ENCODE measurements at regions not wholly inside any gene's neighbourhood (a gene's known extent, or its start where the extent isn't known, plus 50 kb on each side); places are given as distances from the start of the nearest gene placed in this dataset.

DNA sequence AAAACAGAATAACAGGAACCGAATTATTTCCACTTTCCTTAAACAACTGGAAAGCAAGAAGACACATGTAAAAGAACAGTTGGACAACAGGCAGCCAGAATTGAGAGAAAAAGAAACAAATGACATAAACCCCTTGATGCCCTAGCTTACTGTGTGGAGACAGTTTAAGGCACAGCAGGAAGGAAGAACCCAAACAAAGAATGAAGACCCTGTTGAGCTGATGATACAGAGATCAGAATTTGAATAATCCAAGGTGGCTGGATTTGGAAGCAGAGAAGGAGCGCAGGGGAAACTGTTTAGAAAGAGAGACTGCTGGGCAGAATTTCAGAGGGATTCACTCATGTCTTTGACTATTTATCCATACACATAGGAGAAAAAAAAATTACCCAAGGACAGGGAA lies 316.3 kb upstream of the POU5F2 start:
- TF ChIP-seq, protein P1, sequence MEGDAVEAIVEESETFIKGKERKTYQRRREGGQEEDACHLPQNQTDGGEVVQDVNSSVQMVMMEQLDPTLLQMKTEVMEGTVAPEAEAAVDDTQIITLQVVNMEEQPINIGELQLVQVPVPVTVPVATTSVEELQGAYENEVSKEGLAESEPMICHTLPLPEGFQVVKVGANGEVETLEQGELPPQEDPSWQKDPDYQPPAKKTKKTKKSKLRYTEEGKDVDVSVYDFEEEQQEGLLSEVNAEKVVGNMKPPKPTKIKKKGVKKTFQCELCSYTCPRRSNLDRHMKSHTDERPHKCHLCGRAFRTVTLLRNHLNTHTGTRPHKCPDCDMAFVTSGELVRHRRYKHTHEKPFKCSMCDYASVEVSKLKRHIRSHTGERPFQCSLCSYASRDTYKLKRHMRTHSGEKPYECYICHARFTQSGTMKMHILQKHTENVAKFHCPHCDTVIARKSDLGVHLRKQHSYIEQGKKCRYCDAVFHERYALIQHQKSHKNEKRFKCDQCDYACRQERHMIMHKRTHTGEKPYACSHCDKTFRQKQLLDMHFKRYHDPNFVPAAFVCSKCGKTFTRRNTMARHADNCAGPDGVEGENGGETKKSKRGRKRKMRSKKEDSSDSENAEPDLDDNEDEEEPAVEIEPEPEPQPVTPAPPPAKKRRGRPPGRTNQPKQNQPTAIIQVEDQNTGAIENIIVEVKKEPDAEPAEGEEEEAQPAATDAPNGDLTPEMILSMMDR (conservative IDR thresholded peaks at IDR 0.05; ENCODE audit: low read length), result no peak
- TF ChIP-seq EZH2phosphoT487 (IDR thresholded peaks at IDR 0.05; ENCODE audit: borderline replicate concordance, low read depth, low read length), result no peak
